Ovary (tissue), 7 donors: ENCODE measurements at regions not wholly inside any gene's neighbourhood (a gene's known extent, or its start where the extent isn't known, plus 50 kb on each side); places are given as distances from the start of the nearest gene placed in this dataset.

Experiments
- DNase-seq, 5 donors: peaks; one replicate each; pipeline ENCODE4 v3.0.0-alpha.2; 2019 to 2020
- H3K27ac ChIP-seq, 2 donors: fragments of 200-600 bp; one replicate each; pipeline versions ENCODE4 v1.5.1 to v1.8.0; 2019 to 2022
- H3K27me3 ChIP-seq: fragments of 200-600 bp; one replicate; pipeline ENCODE4 v1.8.0; 2022
- H3K36me3 ChIP-seq: fragments of 200-600 bp; sonication (generic); one replicate; pipeline ENCODE4 v1.5.1; 2019
- H3K4me1 ChIP-seq: one replicate; pipeline ENCODE4 v1.8.1; 2013; ENCODE audit warnings: mild to moderate bottlenecking, moderate library complexity; ENCODE audit not compliant: insufficient read depth
- H3K4me3 ChIP-seq: fragments of 200-600 bp; sonication (generic); one replicate; pipeline ENCODE4 v1.5.1; 2017
- H3K9me3 ChIP-seq, 2 donors: fragments of 200-600 bp in 1 of 2; sonication (generic) in 1 of 2; one replicate each; pipeline versions ENCODE4 v1.5.1 to v1.8.1; 2013 to 2019; ENCODE audit warnings: mild to moderate bottlenecking in 1 of 2, moderate library complexity in 1 of 2
- EP300 ChIP-seq: sonication (generic); formaldehyde crosslinking; IDR thresholded peaks from one replicate; pipeline ENCODE4 v1.6.1; 2017; ENCODE audit warnings: antibody characterized with exemption
- POLR2A ChIP-seq: fragments of 450-650 bp; IDR thresholded peaks from one replicate; pipeline ENCODE4 v1.6.1; 2017; ENCODE audit warnings: antibody characterized with exemption, mild to moderate bottlenecking, moderate library complexity
- WGBS, 3 donors: extraction: QIAGEN DNeasy Blood & Tissue Kit in 1 of 3; methylation state at CpG; one replicate each; pipeline versions ENCODE4 v1.1.5 to v1.1.7; 2013 to 2017; 5-methylcytosine and 5-hydroxymethylcytosine counted together
- intact Hi-C, 4 donors: fragments of 100-400 bp; cut with DNase I; formaldehyde crosslinking; loops; one replicate each; pipeline versions ENCODE4 v1.11.0 to v1.15.1; 2022 to 2023
- TF ChIP-seq, protein P1 (sequence below), 3 donors: fragments of 450-650 bp in 2 of 3; fragments of 200-600 bp in 1 of 3; IDR thresholded peaks; one replicate each; pipeline versions ENCODE4 v1.5.1 to v1.8.0; 2016 to 2022; ENCODE audit warnings: antibody characterized with exemption in 3 of 3, mild to moderate bottlenecking in 1 of 3
- donor health status: DM: no; HTN: no; CAD: no; lungs with moderate emphysema.
- donor health status: DM: no; HTN: no; CAD: no.
- donor health status: Bipolar disorder and iron deficiency.
- donor health status: DM: no; HTN: no; CAD: no.
- donor health status: DM: yes; HTN: yes; CAD: no.

GRCh38 chr2:4882941-4883340 is 809.2 kb upstream of the SOX11 start:
- TF ChIP-seq, protein P1, sequence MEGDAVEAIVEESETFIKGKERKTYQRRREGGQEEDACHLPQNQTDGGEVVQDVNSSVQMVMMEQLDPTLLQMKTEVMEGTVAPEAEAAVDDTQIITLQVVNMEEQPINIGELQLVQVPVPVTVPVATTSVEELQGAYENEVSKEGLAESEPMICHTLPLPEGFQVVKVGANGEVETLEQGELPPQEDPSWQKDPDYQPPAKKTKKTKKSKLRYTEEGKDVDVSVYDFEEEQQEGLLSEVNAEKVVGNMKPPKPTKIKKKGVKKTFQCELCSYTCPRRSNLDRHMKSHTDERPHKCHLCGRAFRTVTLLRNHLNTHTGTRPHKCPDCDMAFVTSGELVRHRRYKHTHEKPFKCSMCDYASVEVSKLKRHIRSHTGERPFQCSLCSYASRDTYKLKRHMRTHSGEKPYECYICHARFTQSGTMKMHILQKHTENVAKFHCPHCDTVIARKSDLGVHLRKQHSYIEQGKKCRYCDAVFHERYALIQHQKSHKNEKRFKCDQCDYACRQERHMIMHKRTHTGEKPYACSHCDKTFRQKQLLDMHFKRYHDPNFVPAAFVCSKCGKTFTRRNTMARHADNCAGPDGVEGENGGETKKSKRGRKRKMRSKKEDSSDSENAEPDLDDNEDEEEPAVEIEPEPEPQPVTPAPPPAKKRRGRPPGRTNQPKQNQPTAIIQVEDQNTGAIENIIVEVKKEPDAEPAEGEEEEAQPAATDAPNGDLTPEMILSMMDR (IDR thresholded peaks at IDR 0.05), result no peak
- TF ChIP-seq POLR2A (no peak), EP300 (no peak)
- 81 to 85% (median 82%) methylated on average over 8 of the region's 8 CpGs for WGBS, 3 donors

GRCh38 chr2:4883375-4883774 is 808.8 kb upstream of the SOX11 start:
- H3K27ac ChIP-seq, result no peak overlapping the region

More at GRCh38 chr2:4882941-4883340, 809.2 kb upstream of the SOX11 start:
- no peaks in the 10 kb centered on the region for H3K9me3 ChIP-seq
- H3K4me3 ChIP-seq, result no peak overlapping the region
- intact Hi-C loops, result no loop called here
- no peak overlapping the region for H3K27ac ChIP-seq
- H3K27me3 ChIP-seq, result no peaks in the 10 kb centered on the region
- no peaks in the 10 kb centered on the region for H3K4me1 ChIP-seq
- no peak for DNase-seq
- no peaks in the 10 kb centered on the region for H3K36me3 ChIP-seq

GRCh38 chr2:4884117-4884571 is 808.0 kb upstream of the SOX11 start:
- no peak for TF ChIP-seq POLR2A
- TF ChIP-seq EP300, result no peak
- TF ChIP-seq, protein P1 (IDR thresholded peaks at IDR 0.05), result no peak
- H3K27me3 ChIP-seq, result no peaks in the 10 kb centered on the region
- no peaks in the 10 kb centered on the region for H3K36me3 ChIP-seq
- no peak overlapping the region for H3K4me3 ChIP-seq
- no peak overlapping the region for H3K27ac ChIP-seq
- no peaks in the 10 kb centered on the region for H3K4me1 ChIP-seq
- DNase-seq, result no peak
- H3K9me3 ChIP-seq, result no peaks in the 10 kb centered on the region
- 90 to 95% (median 95%) methylated on average over 23 to 25 of the region's 25 CpGs for WGBS, 3 donors
- intact Hi-C loops, result no loop called here

More at GRCh38 chr2:4883375-4883774, 808.8 kb upstream of the SOX11 start:
- no peak for TF ChIP-seq EP300
- TF ChIP-seq, protein P1 (IDR thresholded peaks at IDR 0.05), result no peak
- no peak for TF ChIP-seq POLR2A
- DNase-seq, result no peak
- 94 to 95% (median 94%) methylated on average over 15 to 17 of the region's 17 CpGs for WGBS, 3 donors
- Histone ChIP-seq H3K9me3 (no peaks in the 10 kb centered on the region), H3K27me3 (no peaks in the 10 kb centered on the region), H3K4me3 (no peak overlapping the region), H3K36me3 (no peaks in the 10 kb centered on the region), H3K4me1 (no peaks in the 10 kb centered on the region)
- intact Hi-C loops, result no loop called here

DNA sequence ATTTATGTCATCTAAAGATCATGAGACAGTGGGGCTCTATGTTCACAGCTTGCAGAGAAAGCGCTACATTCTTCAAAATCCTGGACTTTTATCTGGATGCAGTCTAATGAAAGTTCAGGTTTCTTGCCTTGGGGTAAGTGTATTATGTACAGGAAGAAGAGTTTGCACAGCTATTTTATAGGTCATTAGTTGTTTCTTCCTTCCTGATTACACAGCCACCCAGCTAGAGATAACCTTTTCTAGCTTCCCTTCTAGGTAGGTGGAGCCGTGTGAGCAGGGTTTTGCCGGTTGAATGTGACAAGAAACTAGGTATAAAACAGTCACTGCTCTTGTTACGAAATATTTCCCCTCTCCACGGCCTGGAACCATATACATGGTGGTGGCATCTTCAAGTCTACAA is 800.8 kb upstream of the SOX11 start:
- H3K27ac ChIP-seq, result no peak overlapping the region
- no peak overlapping the region for H3K4me3 ChIP-seq
- no peaks in the 10 kb centered on the region for H3K4me1 ChIP-seq
- intact Hi-C loops, result no loop called here
- WGBS, 3 donors, result 71 to 84% (median 74%) methylated on average over 5 of the region's 5 CpGs
- no peak for DNase-seq
- no peak for TF ChIP-seq EP300
- TF ChIP-seq POLR2A, result no peak
- TF ChIP-seq, protein P1 (IDR thresholded peaks at IDR 0.05), result no peak
- H3K27me3 ChIP-seq, result no peaks in the 10 kb centered on the region
- no peaks in the 10 kb centered on the region for H3K36me3 ChIP-seq
- H3K9me3 ChIP-seq, result no peaks in the 10 kb centered on the region
